Neural crest cell (in vitro differentiated cells): ENCODE measurements at regions not wholly inside any gene's neighbourhood (a gene's known extent, or its start where the extent isn't known, plus 50 kb on each side); places are given as distances from the start of the nearest gene placed in this dataset.

Source experiments
- DNase-seq: peaks from one replicate; pipeline ENCODE4 v3.0.0; 2021; ENCODE audit warnings: low read depth, mixed read lengths, low spot score
- H3K27ac Mint-ChIP-seq: one replicate; pipeline ENCODE4 v1.8.0; 2021; ENCODE audit warnings: mild to moderate bottlenecking, mixed read lengths; ENCODE audit not compliant: unreplicated experiment
- H3K27me3 Mint-ChIP-seq: 2 replicates; pipeline ENCODE4 v1.8.0; 2021; ENCODE audit warnings: low read depth, mild to moderate bottlenecking, mixed read lengths
- H3K36me3 Mint-ChIP-seq: 2 replicates; pipeline ENCODE4 v1.8.0; 2021; ENCODE audit warnings: low read depth, mild to moderate bottlenecking, mixed read lengths
- H3K4me1 Mint-ChIP-seq: 2 replicates; pipeline ENCODE4 v1.8.0; 2021; ENCODE audit warnings: mixed read lengths
- H3K4me3 Mint-ChIP-seq: one replicate; pipeline ENCODE4 v1.8.0; 2021; ENCODE audit warnings: mild to moderate bottlenecking, mixed read lengths
- H3K9me3 Mint-ChIP-seq: 2 replicates; pipeline ENCODE4 v1.8.0; 2021; ENCODE audit warnings: mixed read lengths
- CTCF ChIP-seq: fragments of 200-600 bp; sonication (generic); conservative IDR thresholded peaks from 2 replicates; pipeline ENCODE4 v1.5.0; 2021; ENCODE audit warnings: antibody characterized with exemption, mild to moderate bottlenecking

GRCh38 chr4:146029939-146030710, 91.5 kb upstream of the ZNF827 start:
- H3K9me3 Mint-ChIP-seq, result peaks cover 13% of the 10 kb centered on the region
- DNase-seq, result no peak
- no peaks in the 10 kb centered on the region for H3K27me3 Mint-ChIP-seq
- peak overlapping the region; percentile 28 for H3K27ac Mint-ChIP-seq
- H3K4me1 Mint-ChIP-seq, result peaks cover 26% of the 10 kb centered on the region
- H3K4me3 Mint-ChIP-seq, result no peak overlapping the region
- peaks cover 3% of the 10 kb centered on the region for H3K36me3 Mint-ChIP-seq
- no peak for TF ChIP-seq CTCF

- Mint-ChIP-seq H3K4me1 (peaks cover 26% of the 10 kb centered on the region), H3K4me3 (no peak overlapping the region), H3K9me3 (peaks cover 4% of the 10 kb centered on the region), H3K27me3 (no peaks in the 10 kb centered on the region), H3K36me3 (no peaks in the 10 kb centered on the region), H3K27ac (no peak overlapping the region)
- TF ChIP-seq CTCF, result no peak
- DNase-seq, result no peak
These were observed 90.5 kb upstream of the ZNF827 start for GRCh38 chr4:146029147-146029546.

- H3K9me3 Mint-ChIP-seq, result no peaks in the 10 kb centered on the region
- no peaks in the 10 kb centered on the region for H3K27me3 Mint-ChIP-seq
- peaks cover 18% of the 10 kb centered on the region for H3K4me1 Mint-ChIP-seq
- no peaks in the 10 kb centered on the region for H3K36me3 Mint-ChIP-seq
- DNase-seq, result no peak
- no peak overlapping the region for H3K4me3 Mint-ChIP-seq
- TF ChIP-seq CTCF, result no peak
- H3K27ac Mint-ChIP-seq, result no peak overlapping the region
These were observed 89.1 kb upstream of the ZNF827 start for GRCh38 chr4:146027761-146028160.

- Mint-ChIP-seq H3K27me3 (no peaks in the 10 kb centered on the region), H3K9me3 (no peaks in the 10 kb centered on the region), H3K4me1 (no peaks in the 10 kb centered on the region), H3K4me3 (no peak overlapping the region), H3K27ac (no peak overlapping the region), H3K36me3 (no peaks in the 10 kb centered on the region)
- TF ChIP-seq CTCF, result no peak
- DNase-seq, result no peak
These were observed 84.8 kb upstream of the ZNF827 start for GRCh38 chr4:146023334-146023967.

GRCh38 chr4:146022541-146022940, 83.9 kb upstream of the ZNF827 start:
- no peak for TF ChIP-seq CTCF
- no peak for DNase-seq
- no peaks in the 10 kb centered on the region for H3K9me3 Mint-ChIP-seq
- H3K36me3 Mint-ChIP-seq, result no peaks in the 10 kb centered on the region
- H3K4me3 Mint-ChIP-seq, result no peak overlapping the region
- H3K4me1 Mint-ChIP-seq, result no peaks in the 10 kb centered on the region
- no peaks in the 10 kb centered on the region for H3K27me3 Mint-ChIP-seq
- no peak overlapping the region for H3K27ac Mint-ChIP-seq
